ENCODE measurements at regions not wholly inside any gene's neighbourhood (a gene's known extent, or its start where the extent isn't known, plus 50 kb on each side); places are given as distances from the start of the nearest gene placed in this dataset.
"Not testable (repeated sequence)": the region's sequence is repeated elsewhere in the genome, so short reads cannot be mapped to it uniquely, and the experiment has no call there.

DNA sequence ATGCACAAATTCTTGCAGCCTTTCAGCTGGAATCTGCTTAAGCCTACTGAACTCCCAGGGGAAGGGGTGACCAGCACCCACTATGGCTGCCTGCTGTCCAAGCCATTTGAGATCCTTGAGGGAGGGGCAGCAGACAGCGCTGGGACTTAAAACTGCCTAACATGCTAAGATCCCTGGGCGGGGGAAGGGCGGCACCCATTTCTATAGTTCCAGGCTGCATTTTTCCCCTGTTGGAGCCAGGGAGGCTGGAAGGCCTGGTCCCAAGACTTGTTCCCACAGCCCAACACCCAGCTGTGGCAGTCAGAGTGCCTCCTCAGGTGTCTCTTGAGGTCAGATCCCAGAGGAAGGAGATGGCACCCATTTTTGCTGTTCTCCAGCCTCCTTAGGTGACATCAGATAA lies 1061.3 kb upstream of the COX7C start:
- DNase-seq: no peak

- no peak for DNase-seq
Measured at GRCh38 chr5:85576666-85577065, 1041.1 kb upstream of the COX7C start.

- not testable (repeated sequence) for DNase-seq
Measured at GRCh38 chr5:85587806-85588205, 1029.9 kb upstream of the COX7C start.

DNA sequence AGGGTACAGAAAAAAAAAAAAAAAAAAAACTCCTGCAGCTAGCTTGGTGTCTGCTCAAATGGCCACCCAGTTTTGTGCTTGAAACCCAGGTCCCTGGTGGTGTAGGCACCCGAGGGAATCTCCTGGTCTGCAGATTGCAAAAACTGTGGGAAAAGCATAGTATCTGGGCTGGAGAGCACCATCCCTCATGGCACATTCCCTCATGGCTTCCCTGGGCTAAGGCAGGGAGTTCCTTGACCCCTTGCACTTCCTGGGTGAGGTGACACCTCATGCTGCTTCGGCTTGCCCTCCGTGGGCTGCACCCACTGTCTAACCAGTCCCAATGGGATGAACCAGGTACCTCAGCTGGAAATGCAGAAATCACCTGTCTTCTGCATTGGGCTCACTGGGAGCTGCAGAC lies 1029.5 kb upstream of the COX7C start:
- DNase-seq: not testable (repeated sequence)

GRCh38 chr5:85590764-85591163 lies 1027.0 kb upstream of the COX7C start:
- no peak for DNase-seq

- no peak for DNase-seq
Measured at GRCh38 chr5:85591311-85591710, 1026.4 kb upstream of the COX7C start.

DNA sequence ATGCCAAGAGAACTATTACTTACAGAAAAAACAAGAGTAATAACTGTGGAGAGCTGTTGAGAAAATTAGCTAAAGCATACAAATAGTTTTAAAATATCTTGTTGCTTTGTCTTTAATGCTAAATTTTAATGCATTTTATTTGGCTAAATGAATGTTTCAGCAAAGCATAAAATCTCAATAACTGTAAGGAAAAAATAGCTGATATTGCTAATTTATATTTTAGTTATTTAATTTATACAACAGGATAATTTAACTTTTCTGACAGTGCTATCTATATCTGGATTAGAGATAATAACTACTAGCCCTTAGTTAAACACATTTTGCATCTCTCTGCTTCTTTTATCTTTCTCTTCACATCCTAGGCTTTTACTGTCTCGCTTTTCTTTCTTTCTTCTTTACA lies 1014.9 kb upstream of the COX7C start:
- no peak for DNase-seq

- DNase-seq: no peak
Measured at GRCh38 chr5:85604378-85604777, 1013.4 kb upstream of the COX7C start.

DNA sequence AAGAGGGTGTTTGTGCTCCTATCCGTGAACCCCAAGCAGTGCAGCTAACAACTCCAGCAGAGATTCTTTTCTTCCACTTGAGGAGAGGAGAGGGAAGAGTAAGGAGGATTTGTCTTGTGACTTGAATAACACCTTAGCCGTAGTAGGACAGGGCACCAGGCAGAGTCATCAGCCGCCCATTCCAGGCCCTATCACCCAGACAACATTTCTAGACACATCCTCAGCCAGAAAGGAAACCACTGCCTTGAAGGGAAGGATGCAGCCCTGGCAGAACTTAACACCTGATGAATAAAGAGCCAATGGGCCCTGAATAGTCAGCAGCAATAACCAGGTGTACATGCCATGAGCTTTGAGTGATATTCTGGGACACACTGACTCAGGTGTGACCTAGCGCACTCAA lies 1013.0 kb upstream of the COX7C start:
- no peak for DNase-seq

DNA sequence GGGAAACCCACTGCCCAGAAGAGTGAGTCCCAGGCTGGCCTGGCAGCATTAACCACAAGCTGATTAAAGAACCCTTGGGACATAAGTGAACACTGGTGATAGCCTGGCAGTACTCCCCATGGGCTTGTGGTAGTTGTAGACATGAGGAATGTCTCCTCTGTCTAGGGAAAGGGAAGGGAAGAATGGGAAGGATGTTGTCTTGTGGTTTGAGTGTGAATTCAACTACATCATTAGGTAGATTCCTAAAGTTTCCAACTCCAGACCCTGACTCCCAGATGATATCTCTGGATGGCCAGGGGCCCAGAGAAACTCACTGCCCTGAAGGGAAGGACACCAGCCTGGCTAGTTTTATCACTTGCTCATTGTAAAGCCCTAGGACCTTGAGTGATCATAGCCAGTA lies 1012.4 kb upstream of the COX7C start:
- DNase-seq: no peak

GRCh38 chr5:85614489-85614888 lies 1003.3 kb upstream of the COX7C start:
- DNase-seq: no peak

DNA sequence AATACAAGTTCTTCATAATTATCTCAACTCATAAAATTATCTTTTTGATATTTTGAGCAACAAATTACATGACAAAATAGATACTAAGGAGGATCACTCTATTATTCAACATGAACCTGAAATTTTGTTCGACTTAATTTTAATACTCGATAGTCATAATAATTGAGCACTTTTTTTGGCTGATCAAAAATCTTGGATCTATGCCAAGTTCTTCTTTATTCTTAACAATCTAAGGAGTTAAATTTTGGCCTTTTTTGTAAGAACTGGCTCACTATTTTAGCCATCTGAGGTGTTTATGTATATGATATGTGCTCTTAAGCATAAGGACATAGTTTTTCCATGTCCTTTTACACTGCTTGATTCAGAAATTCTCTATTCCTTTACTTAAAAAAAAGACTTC lies 996.1 kb upstream of the COX7C start:
- DNase-seq: no peak

- DNase-seq: no peak
Measured at GRCh38 chr5:85628153-85628552, 989.6 kb upstream of the COX7C start.

- DNase-seq: not testable (repeated sequence)
Measured at GRCh38 chr5:85638495-85639125, 979.1 kb upstream of the COX7C start.

- no peak for DNase-seq
Measured at GRCh38 chr5:85646036-85646435, 971.7 kb upstream of the COX7C start.

GRCh38 chr5:85646641-85647040 lies 971.1 kb upstream of the COX7C start:
- DNase-seq: no peak

GRCh38 chr5:85647349-85648127 lies 970.2 kb upstream of the COX7C start:
- no peak for DNase-seq

DNA sequence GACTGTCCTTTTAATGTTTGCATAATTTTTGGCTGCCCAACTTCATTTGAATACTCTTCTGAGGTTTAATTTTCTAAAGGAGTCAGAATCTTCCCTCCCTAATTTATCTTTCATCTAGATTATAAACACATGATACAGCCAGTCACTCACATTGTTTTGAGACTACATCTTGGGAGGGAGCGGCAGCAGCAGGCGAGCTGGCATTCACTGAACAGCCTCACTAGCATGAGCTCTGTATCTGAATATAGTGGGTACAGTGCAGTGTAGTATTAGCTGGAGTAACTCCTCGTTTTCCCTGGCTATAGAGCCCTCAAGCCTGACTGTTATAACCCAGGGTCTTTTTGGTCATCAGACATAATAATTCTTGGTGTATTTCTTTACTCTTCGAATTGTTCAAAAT lies 969.2 kb upstream of the COX7C start:
- DNase-seq: no peak

- no peak for DNase-seq
Measured at GRCh38 chr5:85651731-85652130, 966.0 kb upstream of the COX7C start.

GRCh38 chr5:85654144-85654543 lies 963.6 kb upstream of the COX7C start:
- DNase-seq: not testable (repeated sequence)

DNA sequence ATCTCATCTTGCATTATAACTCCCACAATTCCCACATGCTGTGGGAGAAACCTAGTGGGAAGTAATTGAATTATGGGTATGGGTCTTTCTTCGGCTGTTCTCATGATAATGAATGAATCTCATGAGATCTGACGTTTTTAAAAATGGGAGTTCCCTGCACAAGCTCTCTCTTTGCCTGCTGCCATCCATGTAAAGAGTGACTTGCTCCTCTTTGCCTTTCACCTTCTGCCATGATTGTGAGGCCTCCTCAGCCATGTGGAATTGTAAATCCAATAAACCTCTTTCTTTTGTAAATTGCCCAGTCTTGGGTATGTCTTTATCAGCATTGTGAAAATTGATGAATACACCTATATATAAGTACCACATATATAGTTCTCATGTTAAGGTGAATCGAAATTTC lies 961.7 kb upstream of the COX7C start:
- no peak for DNase-seq

GRCh38 chr5:85657328-85657727 lies 960.4 kb upstream of the COX7C start:
- not testable (repeated sequence) for DNase-seq

DNA sequence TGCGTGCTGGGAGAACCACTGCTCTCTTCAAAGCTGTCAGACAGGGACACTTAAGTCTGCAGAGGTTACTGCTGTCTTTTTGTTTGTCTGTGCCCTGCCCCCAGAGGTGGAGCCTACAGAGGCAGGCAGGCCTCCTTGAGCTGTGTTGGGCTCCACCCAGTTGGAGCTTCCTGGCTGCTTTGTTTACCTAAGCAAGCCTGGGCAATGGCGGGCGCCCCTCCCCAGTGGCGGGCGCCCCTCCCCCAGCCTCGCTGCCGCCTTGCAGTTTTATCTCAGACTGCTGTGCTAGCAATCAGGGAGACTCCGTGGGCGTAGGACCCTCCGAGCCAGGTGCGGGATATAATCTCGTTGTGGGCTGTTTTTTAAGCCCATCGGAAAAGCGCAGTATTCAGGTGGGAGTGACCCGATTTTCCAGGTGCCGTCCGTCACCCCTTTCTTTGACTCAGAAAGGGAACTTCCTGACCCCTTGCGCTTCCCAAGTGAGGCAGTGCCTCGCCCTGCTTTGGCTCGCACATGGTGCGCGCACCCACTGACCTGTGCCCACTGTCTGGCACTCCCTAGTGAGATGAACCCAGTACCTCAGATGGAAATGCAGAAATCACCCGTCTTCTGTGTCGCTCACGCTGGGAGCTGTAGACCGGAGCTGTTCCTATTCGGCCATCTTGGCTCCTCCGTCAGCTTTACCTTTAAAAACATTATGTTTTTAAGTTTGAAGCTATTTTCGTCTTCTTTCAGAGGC lies 954.6 kb upstream of the COX7C start:
- DNase-seq: not testable (repeated sequence)

DNA sequence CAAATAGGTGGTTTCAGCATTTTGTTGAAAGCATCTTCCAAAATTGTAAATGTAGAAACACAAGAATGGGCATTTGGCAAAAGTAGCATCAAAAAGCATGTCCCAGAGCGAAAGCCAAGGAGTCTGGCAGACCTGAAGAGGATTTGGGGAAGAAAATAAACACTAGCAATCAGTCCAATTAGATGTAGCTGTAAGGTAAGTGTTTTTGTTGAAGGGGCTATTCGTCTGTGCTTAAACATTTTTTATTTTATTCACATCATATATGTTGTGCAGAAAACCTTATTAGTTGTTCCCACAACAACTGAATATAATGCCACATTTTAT lies 954.1 kb upstream of the COX7C start:
- no peak for DNase-seq

Data from stimulated activated CD4-positive, alpha-beta T cell treated with anti-CD3 and anti-CD28 coated beads, Interleukin-15, amount 100 ng/mL, for 24 hours (primary cell).